DMS 273 (cell line): ENCODE measurements at regions not wholly inside any gene's neighbourhood (a gene's known extent, or its start where the extent isn't known, plus 50 kb on each side); places are given as distances from the start of the nearest gene placed in this dataset.

Experiments used
- DNase-seq: peaks from one replicate; lab custom pipeline; 2025; ENCODE audit not compliant: unreplicated experiment; lab: John Stamatoyannopoulos, UW

GRCh38 chr2:16615687-16616615 is 49.7 kb downstream of the CYRIA start:
- DNase-seq = no peak

GRCh38 chr2:16615246-16615645 is 50.4 kb downstream of the CYRIA start:
- DNase-seq = no peak

DNA sequence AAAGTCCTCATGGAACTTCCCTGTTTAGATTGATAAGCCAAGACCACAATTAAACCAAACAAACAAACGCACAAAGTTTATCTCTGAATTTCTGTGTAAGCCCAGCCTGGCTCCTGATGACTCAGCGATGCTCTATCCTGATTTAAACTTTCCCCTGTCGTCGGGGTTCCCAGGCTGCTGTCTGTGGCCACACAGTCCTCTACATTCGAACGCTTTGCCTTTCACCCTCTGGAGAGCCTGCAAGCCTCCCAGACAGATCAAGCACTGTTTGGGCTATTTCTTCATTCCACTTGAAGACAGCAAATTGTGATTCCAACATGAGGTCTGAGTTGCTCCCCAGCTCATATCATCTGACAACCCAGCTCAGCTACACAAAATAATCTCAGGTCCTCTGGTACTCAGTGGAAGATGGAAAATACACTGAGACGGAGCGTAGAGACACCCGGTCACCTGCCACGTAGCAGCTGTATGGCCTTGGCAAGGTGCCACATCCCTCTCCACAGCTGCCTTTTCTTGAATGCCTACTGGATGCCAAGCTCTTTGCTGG is 51.2 kb downstream of the CYRIA start:
- peak; percentile 2 for DNase-seq

DNA sequence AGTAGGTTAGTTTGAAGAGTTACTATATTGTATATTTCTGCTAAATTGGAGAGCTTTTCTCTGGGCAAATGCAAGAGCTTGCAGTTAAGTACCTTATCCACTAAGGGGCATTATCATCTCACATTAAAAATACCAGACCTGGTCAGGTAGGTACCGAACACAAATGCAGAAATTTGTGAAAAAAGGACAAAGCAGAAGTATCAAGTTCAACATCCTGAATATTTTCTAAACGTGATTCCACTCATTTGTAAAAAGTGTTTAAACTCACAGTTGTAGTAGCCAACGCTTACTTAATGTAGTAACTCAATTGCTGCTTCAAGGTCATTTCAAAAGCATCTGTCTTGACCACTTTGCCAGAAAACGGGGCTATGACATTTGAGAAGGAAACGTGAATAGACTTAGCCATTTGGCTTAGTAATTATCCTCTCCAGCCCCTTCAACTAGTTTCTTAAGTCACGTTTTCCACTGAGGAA is 52.1 kb downstream of the CYRIA start:
- DNase-seq = peak; percentile 16

DNA sequence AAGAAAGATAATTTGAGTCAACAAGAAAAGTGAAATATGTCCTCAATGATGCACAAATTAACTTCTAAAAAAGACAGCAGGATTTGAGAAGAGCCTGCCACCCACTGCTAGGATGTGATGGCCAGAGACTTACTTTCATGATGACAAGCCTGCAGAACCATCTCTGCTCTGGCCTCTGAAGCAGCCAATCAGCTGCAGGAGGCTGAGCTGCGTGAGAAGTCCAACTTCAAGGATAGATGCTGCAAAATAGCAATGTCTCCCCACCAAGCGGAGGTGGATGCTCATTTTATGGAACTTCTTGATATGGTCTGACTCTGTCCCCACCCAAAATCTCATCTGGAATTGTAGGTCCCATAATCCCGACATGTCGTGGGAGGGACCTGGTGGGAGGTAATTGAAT is 53.1 kb downstream of the CYRIA start:
- DNase-seq = no peak

GRCh38 chr2:16609786-16610185 is 55.8 kb downstream of the CYRIA start:
- DNase-seq = no peak

- DNase-seq = peak; percentile 84
Measured at GRCh38 chr2:16608661-16609643, 56.7 kb downstream of the CYRIA start.

- no peak for DNase-seq
Measured at GRCh38 chr2:16607301-16607700, 58.3 kb downstream of the CYRIA start.

GRCh38 chr2:16604236-16604635 is 61.4 kb downstream of the CYRIA start:
- DNase-seq = no peak

DNA sequence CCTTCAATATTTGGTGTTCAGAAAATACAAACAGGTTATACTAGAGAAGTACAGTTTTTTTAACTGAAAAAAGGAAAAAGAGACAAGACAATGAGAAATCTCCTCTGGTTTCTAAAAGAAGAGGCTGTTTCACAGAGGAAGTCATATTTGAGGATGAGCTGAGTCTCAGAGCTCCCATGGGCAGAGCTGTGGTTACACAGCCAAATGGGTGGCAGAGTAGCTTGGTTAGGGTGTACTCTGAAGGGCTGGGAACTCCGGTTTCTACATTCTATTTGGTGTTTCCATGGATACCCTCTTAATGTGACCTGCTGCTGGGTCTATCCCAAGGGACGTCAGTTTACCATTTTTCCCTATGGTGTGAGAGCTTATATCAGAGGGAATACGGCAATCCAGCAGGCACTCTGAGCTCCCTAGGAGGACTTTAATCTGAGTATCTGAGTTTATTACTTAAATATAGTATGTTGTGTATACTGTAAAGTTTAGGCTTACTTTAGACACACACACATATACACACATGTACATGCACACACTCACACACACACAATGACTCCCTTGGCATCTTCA is 74.2 kb downstream of the CYRIA start:
- no peak for DNase-seq

- no peak for DNase-seq
Measured at GRCh38 chr2:16589465-16589864, 76.2 kb downstream of the CYRIA start.

GRCh38 chr2:16588565-16588964 is 77.1 kb downstream of the CYRIA start:
- DNase-seq = no peak

DNA sequence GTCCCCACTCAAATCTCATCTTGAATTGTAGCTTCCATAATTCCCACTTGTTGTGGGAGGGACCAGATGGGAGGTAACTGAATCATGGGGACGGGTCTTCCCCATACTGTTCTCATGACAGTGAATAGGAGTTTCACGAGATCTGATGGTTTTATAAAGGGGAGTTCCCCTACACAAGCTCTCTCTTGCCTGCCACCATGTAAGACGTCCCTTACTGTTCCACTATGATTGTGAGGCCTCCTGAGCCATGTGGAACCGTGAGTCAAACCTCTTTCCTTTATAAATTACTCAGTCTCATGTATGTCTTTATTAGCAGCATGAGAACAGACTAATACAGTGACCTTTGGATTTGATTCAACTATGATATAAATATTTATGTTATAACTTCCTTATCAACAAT is 78.0 kb downstream of the CYRIA start:
- DNase-seq = no peak

- DNase-seq = no peak
Measured at GRCh38 chr2:16584824-16585540, 80.7 kb downstream of the CYRIA start.

DNA sequence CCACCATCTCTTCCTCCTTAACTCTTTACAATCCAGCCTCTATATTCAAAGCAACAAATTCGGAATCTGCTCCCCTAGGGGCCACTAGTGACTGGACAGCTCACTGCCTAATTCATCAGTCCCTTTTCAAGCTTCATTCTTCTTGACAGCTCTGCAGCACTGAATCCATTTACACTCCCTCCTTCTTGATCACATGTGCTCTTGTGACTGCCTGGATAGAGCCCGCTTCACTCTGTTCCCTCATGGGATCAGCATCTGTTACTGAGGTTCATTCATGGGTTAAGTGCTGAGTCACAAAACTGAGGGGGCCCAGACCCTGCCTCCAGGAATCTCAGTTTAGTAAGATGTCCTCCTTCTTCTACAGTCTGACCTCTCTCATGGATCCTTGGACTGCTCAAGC is 81.5 kb downstream of the CYRIA start:
- DNase-seq = no peak

GRCh38 chr2:16581241-16581640 is 84.4 kb downstream of the CYRIA start:
- DNase-seq = no peak

DNA sequence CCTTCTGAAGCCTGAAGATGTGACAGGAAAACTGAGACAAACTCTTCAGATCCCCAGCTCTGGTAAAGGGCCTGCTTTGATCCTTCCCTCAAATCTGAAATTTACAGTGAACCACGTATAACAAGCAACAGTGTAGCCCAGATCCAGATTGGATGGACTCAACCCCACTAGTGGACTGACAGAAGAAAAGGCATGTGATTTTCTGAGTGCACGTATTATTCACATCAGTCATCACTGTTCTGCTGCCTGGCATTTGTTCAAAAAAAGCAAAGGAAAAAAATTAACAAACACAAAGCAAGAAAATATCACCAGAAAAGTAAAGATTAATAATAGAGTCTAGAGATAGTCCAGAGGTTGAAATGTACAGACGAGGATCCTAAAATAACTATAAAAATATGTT is 87.6 kb downstream of the CYRIA start:
- no peak for DNase-seq

GRCh38 chr2:16570516-16570915 is 95.1 kb downstream of the CYRIA start:
- DNase-seq = no peak

GRCh38 chr2:16568998-16569784 is 96.4 kb downstream of the CYRIA start:
- no peak for DNase-seq

DNA sequence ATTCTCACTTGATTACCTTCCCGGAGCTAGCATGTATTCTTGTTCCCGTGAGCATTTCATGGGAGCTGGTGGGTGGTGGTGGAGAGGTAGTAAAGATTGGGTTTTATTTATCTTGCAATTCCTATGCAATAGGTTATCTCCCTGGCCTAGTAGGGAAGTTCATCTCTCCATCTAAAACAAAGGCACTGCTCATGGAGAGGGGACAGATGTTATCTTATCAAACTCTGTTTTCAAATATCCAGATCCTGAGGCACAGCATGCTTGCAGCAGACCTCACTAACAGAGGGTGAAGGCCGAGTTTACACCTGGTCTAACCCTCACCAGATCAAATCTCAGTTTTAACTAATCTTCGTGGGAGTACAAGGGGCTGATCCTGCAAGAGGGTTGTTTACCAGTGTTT is 98.9 kb downstream of the CYRIA start:
- no peak for DNase-seq
